A204.1 (cell line): ENCODE measurements at regions not wholly inside any gene's neighbourhood (a gene's known extent, or its start where the extent isn't known, plus 50 kb on each side); places are given as distances from the start of the nearest gene placed in this dataset.

ENCODE experiments used
- FAIRE-seq: peaks from 2 replicates; lab custom pipeline; 2012; peaks lifted over from hg19 to GRCh38; lab: Jason Lieb, UNC

DNA sequence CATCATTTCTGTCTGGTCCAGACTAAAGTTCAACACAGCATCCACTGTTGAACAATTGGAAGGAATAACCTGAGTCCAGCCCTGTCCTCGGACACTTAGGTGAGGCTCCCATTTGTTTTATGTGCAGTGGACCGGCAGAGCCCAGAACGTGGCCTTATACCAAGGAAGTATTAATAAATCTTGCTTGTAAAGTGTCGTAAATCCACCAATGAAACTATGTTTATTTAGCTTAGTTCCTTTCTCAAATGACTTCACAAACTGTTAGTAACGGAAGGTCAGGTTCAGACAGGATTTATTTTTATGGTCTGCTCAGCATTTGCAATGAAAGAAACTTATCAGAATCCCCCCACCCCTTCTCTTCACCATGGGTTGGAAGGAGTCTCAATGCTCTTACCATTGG is 149.5 kb downstream of the PCSK1 start:
- no peak for FAIRE-seq

DNA sequence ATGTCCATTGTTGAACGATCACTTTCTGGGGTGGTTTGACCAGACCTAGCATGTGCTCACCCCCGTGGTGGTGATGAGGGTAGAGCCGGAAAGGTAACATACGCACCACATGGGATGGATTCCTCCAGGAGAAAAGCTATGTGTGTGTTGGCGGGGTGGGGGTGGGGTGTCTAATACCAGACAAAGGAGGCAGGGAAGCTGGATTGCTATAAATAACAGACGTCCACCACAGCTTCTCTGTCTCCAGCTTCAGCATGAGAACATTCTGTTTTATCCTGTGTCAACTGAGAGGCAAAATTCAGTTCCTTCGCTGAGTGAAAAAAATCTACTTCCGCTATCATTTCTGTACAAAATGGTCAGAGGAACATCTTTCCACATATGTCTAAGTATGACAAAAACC is 151.0 kb downstream of the PCSK1 start:
- no peak for FAIRE-seq

DNA sequence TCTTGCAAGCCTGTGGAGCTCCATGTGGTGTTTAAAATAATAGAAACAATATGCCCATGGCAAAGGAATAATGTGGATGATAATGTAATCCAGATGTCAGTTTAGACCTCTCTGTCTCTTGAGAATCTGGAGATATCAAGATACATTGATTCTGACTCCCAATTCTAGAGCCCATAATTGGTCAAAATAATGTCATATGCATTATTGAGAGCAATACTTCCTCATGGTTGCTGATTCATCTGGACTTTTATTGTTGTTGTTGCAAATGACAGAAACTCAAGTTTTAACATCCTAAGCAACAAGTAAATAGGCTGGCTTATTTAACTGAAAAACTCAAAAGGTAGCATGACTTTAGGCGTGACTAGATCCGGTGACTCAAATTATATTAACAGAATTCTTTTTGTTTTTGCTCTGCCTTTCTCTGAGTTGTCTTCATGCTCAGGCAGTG is 152.1 kb downstream of the PCSK1 start:
- no peak for FAIRE-seq

DNA sequence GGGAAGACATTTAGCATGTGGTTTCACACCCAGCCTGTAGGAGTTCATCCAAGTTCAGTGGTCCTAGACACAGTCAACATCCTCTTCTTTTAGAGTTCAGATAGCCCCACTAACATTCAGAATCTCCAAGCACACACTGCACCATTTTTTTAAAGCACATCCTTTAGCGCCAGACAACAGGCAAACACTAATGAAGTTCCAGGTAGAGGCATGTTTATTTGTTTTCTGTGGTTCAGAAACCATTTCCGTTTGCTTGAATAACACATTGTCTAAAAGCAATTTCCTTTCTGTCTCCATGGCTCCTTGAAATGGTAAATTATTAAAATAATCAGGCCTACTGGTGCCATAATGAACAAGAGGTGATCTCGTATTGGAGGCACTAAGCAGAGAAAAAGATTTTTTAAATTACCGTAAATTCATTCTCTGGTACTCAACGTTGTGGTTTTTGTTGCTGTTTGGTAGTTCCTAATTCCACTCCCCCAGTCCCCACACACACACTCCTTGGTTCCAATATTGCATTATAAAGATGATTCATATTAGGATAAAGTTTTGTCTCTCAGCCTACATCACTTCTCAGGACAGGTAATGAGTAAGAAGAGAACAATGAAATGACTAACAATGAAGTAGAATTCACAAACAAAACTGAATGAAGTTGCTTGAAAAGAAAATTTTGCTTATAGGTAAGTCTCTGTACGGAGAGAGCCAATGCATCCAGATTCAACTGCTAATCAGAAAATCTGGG is 153.1 kb downstream of the PCSK1 start:
- FAIRE-seq: no peak

DNA sequence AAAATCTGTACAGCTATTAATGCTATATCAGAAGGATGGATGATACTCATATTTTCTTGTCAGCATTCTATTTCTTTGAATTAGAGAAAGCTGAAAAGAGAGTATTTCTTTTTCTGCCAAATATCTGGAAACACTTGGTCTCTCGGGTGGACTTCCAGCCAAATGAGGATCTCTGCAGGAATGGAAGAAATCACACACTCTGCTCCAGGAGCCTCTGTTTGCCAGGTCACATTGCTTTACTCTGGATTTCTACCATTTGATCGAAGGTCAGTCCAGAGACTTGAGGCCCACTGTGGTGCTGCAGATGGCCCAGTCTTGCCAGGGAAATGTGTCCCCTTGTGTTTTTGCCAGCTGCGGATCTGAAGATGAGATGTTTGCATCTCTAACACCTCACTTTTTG is 154.1 kb downstream of the PCSK1 start:
- FAIRE-seq: no peak

DNA sequence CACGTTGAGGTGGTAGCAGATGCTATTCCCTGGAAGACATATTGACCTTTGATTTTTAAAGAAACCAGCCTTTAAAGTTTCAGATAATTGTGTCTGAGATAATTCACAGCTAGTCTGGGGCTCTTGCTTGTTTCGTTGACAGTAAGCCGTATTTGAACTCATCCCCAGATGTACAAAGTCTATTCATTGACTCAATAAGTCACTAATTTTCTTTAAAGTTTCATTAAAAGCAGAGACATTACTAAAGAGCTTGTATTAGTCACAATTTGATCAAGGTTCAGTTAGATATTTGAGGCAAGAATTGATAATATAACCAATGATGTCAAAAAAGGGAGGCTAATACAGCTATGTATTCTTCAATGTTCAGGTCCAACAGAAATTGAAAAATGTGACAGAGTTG is 158.0 kb downstream of the PCSK1 start:
- FAIRE-seq: no peak

DNA sequence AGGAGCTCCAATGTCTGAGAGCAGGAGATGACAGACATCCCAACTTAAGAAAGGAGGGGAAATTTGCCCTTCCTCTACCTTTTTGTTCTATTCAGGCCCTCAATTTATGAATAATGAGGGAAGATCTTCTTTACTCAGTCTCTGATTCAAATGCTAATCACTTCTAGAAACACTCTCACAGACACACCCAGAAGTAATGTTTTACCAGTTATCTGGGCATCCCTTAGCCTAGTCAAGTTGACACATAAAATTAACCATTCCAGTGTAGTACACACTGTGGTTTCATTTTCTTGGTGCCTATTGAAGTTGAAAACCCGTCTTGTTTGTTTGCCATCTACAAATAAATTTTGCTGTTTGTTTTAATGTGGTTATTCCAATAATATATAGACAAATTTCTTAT is 167.6 kb downstream of the PCSK1 start:
- no peak for FAIRE-seq

DNA sequence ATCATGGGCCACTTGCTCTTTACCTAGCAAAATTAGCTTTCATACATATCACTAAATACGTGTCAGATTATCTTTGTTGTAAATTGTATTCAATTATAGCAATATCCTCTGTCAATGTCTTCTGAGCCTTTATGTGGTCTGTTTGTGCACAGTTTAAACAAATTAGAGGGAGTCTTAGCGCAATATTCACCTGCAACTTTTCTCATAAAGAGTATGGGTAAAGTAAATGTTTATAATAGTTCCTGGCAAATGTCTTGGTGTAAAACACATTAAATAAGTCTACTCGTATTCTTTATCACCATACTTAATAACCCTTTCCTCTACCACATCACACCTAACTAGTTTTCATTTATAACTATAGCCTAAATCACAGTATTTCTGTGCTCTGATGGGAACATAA is 169.0 kb downstream of the PCSK1 start:
- no peak for FAIRE-seq

DNA sequence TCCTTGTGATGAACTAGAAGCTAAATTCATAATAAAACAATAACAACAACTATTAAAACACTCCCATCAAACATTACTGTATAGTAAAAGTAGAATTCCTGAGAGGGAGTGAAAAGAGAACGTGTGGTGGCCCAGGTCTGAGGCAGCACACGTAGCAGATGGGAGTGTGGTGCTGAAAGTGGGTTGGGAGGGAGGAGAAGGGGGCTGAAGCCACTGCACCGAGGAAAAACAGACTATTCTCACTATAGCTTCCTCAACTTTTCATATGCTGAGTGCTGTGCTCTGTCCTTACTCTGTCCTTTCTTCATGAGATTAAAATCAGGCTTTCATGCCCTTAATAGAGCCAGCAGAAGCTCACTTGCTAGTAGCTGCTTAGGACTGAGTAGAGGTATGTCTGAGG is 170.9 kb downstream of the PCSK1 start:
- no peak for FAIRE-seq

DNA sequence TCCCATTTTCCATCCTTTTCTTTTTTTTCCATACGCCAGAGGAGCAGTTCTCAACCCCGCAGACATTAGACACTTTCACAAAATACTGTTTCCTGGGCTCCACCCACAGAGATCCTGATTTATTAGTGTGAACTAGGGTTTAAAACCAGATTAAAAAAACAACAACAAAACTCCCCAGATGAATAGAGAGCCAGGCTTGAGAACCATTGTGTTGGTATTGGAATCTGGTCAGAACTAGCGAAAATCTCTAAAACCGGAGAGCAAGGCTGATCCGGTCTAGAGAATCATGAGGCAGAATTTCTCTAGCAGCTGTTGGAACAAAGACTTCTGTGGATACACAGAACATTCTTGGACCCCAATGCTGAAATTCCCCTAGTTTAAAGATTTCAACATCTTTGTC is 173.0 kb downstream of the PCSK1 start:
- no peak for FAIRE-seq

DNA sequence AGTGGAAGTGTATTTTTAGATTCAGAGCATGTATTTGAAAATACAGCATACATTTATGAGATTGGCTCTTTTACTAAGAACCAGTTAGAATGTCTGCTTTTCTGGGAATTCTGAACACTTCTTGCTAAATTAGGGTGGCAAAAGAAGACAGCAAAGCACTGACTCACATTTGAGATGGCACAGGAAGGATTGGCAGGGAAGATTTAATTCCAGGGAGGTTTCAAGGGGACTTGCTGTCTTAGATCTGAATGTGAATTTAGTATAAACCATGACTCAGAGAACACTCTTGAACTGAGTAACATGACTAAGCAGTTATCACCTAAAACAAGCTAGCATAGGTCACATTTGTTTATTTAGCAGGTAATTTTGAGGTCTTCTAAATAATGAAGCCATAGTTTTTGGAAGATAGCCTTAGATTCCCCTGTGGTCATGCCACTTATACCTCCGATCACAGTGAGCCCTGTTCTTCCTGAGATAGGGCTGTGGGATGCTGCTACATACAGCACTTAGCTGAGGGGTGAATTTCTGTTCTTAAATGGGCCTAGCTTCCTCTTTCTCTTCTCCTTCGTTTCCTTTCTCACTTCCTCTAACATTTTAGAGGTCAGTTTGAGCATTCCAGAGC is 173.8 kb downstream of the PCSK1 start:
- no peak for FAIRE-seq

DNA sequence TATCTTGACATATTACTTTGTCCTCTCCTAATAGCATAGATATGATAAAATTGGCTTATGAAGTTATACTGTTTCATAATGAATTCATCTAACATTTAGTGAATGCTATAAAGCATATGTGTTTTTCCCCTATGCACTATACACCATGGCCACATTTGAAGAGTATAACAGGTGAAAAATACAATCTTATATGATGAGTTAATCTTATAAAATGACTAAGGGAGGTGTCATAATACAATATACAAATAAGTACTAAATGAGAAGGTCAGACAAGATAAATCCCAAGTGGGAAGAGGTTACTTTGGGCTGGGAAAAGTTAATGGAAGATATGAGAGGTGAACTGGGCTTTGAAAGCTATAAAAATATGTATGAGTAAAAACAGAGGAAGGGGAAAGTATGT is 174.4 kb downstream of the PCSK1 start:
- FAIRE-seq: no peak

DNA sequence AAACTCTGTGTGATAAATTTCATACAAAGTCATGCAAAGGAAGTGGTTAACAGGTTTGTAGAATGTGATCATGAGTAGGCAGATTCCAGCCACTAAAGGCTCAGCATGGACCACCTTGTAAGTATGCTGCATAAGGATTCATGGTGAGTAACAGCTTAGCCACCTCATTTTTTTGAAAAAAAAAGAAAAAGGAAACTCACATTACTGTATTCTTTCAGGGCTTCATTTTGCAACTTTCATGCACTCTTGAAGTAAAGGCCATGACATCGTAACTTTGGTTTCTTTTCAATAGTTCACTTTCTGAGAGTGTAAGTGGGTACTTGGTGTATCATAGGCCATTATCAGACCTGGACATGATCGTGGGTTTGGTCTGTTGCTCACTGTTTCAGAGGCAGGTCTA is 175.1 kb downstream of the PCSK1 start:
- no peak for FAIRE-seq

DNA sequence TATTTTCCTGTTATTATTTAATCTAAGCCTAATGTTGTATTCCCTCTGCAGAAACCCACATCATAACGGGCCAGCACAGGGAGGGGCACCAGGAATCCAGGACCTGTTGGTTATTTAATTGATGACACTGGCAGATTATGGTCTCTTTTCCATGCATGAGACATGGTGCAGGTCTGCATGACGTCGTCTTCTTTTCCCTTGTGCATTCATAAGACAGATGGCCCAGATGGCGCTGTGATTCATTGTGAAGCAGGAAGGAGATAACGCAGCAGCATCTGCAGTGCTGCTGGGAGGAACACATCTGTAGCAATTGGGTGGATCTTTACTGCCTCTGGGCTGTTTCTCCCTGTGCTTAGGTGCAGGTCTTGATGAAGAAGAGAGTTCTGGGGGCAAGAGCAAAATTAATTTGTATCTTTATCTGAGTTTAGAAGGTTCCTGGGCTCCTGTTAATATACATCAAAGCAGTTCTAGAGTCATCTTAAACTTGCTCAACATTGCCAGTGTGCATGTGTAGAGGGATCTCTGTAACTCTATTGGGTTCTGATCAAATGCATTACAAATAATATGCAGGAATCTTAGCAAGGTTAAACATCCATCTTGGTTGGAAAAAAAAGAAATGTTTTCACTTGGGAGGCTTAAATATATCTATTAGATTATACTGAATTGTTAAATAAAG is 176.1 kb downstream of the PCSK1 start:
- no peak for FAIRE-seq

DNA sequence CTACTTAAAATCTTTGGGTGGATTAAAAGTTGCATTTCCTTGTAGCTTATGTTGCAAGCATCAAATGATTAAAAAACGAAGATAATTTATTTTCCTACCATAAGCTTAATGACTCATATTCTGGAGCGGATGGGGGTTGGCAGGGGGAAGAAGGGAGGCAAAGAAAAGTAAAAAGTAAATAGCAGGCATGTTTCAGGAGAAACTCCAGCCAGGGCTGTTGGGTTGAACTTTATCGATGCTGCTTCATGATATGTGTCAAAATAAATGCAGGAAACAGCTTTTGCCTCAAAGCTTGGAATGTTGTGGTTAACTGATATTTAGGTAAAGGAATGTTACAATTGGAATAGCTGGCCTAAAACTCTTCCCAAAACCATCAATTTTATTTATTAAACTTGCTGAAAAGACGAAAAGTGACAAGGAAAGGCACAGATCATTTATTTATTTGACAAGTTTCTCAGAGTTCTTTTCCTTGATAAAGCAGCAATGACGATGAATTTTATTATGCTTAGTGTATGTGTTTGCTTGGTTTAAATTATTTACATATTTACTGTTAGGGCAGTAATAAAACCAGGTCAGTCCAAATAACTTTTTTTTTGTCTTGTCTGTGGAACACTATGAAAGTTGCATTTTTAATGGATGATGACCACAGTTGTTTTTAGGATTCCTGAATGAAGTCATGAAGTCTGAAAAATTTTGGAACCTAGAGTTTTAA is 177.9 kb downstream of the PCSK1 start:
- FAIRE-seq: no peak

DNA sequence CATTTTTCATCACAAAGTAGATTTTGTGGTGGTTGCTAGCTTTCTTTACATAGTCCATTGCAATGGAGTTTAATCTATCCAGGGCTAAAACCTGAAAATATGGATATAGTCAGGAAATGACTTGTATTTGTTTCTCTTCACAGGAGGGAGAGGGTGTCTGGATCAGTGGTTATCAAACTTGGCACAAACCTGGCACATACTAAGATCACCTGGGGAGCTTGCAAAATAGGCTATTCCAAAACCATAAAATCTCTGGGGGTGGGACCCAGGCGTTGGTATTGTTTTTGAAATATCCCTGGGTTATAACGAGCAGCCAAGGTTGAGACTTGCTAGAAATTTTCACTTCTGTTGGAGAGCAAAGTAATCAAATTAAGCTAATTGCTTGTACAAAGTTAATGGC is 179.9 kb downstream of the PCSK1 start:
- FAIRE-seq: no peak

DNA sequence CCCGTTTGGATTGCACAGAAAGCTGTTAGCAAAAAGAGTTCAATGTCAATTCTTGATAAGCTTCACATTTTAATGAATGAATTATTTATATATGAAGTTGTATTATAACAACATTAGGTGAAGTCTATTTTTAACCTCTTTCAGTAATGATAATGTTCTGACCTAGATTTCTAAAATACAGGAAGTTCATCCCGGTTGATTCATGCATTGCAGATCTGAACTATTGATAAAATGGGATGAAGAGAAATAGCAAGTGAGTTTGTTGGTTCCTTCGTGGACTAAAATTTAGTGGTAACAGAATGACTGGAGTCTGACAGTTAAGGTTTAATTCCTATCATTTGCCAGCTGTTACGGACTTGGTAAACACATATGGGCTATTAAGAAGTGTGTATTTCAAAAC is 180.5 kb downstream of the PCSK1 start:
- no peak for FAIRE-seq

DNA sequence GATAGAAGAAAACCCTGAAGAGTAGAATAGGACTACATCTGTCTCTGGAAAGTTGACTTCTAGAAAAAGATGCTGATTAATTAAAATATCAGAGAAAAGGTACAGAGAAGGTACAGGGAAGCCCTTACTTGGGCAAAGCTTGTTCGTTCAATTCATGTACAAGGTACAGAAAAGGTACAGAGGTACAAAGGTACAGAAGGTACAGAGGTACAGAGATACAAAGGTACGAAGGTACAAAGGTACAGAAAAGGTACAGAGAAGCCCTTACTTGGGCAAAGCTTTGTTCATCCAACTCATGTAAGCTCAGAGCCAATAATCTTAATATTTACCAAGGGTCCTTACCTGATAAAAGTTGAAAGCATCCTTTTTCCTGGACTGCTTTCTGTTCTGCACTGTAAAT is 182.3 kb downstream of the PCSK1 start:
- no peak for FAIRE-seq

DNA sequence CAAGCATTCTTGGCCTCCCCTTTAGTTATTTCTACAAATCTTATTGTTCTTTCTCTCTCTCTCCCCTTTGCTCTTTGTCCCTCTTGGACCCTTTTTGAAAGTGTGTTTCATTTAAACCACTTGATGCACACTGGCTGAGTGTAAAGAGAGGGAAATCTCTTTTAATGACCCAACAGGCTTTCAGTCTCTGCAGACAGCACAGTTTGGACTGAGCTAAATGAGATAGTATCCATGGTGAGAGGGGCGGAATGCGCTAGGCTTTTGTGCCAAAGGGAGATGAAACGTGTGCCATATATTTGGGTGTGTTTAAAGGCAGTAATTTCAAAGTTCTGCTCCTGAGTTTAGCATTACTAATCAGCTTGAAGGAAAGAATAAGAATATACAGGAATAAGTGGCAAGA is 184.9 kb downstream of the PCSK1 start:
- no peak for FAIRE-seq

DNA sequence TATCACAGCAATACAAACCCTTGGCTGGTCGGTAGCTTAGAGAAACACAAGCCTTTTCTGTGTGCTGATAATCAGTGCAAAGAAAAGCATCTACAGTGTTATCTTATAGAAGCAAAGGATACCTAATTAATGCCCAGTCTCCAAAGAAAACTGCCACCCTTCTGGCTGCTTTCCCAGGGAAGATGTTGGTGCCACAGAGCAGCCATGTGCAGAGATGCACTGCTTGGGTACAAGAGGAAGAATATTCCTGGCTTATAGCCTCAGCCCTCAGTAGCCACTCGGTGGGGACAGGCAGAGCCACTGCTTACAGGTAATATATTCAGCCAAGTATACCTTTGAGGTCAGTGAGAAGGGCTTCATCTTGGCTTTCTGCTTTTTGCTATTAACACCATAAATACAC is 185.3 kb downstream of the PCSK1 start:
- FAIRE-seq: no peak

DNA sequence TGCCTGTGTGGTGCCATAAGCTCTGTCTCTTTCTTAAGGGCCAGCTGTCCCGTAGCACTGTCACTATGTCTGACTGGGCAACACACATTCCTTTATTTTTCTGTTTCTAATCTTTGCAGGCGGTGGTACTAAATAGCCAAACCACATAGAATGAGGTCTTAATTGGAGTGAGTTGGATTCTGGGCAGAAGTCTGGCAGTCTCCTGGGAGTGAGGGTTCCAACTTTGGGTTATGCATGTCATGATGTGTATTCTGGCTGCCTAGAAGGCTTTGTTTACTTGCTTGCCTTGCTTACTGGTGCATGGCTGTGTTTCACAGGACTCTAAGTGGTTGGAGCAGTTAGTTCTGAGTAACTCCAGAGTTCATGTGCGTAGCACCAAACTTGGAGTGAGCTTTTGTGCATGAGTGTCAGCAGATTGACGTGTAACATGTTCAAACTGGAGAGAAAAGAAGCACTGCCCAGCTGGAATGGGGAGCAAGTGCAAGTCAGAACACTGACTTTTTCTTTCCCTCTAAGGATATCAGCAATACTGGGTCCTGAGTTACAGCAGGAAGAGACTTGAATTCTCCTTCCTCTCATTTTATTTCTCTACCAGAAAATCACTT is 185.8 kb downstream of the PCSK1 start:
- no peak for FAIRE-seq
